ENCODE measurements at regions not wholly inside any gene's neighbourhood (a gene's known extent, or its start where the extent isn't known, plus 50 kb on each side); places are given as distances from the start of the nearest gene placed in this dataset.

DNA sequence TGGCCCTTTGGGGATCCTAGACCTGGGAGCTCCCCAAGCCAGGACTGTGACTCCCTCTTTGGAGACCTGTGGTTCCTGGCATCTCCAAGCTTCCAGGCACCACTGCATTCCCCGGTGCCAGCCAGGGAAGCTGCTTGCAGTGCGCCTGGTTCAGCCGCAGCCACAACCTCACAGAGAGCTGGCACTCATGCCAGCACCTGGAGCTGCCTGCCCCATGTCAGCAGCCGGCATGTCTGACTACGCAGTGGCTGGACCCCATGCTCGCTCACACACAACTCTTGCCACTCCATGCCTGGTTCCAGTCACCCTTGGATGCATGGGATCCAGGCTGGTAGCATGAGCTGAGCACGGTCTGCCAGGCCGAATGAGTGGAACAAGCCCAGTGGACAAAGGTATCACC is 426.6 kb downstream of the LRRIQ3 start (continued):
- no peak for TF ChIP-seq SMC3 (conservative IDR thresholded peaks at IDR 0.05; ENCODE audit: poor library complexity)

DNA sequence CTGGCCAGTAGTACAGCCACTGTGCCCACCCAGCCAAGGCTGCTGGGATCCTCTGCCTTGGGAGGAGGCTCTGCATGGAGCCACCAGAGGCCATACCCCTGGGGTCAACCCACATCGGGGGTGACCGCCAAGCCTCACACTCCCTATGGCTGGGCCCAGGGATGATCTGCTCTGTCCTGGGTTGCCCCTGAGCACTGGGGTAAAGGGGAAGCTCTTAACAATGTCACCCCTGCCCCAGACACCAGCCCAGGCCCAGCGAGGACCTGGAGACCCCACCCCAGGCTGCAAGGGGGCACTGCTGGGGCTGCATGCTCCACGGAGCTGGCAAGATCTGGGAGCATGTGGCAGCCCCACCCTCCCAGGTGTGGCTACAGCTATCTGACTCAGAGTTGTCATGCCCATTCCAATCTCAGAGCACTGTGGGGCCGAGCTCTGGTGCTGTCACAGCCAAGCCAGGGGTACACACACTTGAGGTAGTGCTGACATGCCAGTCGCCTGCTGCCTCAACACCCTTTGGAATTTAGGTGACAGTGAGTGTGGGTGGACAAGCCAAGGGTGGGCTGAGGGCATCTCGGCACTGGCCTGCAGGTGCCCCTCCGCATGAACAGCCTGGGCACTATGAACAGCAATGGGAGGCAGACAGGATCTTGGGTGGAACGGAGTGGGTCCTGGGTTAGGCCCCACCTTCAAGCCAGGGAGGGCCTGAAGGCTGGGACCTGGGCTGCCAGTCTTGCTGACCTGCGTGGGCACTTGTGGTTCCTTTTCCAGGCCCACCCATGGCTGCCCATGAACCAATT is 427.7 kb downstream of the LRRIQ3 start:
- TF ChIP-seq RAD21 (conservative IDR thresholded peaks at IDR 0.05), result no peak
- no peak for TF ChIP-seq EP300 (conservative IDR thresholded peaks at IDR 0.05; ENCODE audit: poor library complexity, severe bottlenecking)
- no peak for TF ChIP-seq TAF1 (IDR thresholded peaks at IDR 0.05; ENCODE audit: low read depth)
- TF ChIP-seq MXI1 (conservative IDR thresholded peaks at IDR 0.05; ENCODE audit: poor library complexity, severe bottlenecking), result no peak
- no peak for TF ChIP-seq SMC3 (conservative IDR thresholded peaks at IDR 0.05; ENCODE audit: poor library complexity)
- TF ChIP-seq EZH2 (IDR thresholded peaks at IDR 0.05; ENCODE audit: borderline replicate concordance, insufficient read depth, low read length, poor library complexity, severe bottlenecking), result no peak
- TF ChIP-seq, protein P1, sequence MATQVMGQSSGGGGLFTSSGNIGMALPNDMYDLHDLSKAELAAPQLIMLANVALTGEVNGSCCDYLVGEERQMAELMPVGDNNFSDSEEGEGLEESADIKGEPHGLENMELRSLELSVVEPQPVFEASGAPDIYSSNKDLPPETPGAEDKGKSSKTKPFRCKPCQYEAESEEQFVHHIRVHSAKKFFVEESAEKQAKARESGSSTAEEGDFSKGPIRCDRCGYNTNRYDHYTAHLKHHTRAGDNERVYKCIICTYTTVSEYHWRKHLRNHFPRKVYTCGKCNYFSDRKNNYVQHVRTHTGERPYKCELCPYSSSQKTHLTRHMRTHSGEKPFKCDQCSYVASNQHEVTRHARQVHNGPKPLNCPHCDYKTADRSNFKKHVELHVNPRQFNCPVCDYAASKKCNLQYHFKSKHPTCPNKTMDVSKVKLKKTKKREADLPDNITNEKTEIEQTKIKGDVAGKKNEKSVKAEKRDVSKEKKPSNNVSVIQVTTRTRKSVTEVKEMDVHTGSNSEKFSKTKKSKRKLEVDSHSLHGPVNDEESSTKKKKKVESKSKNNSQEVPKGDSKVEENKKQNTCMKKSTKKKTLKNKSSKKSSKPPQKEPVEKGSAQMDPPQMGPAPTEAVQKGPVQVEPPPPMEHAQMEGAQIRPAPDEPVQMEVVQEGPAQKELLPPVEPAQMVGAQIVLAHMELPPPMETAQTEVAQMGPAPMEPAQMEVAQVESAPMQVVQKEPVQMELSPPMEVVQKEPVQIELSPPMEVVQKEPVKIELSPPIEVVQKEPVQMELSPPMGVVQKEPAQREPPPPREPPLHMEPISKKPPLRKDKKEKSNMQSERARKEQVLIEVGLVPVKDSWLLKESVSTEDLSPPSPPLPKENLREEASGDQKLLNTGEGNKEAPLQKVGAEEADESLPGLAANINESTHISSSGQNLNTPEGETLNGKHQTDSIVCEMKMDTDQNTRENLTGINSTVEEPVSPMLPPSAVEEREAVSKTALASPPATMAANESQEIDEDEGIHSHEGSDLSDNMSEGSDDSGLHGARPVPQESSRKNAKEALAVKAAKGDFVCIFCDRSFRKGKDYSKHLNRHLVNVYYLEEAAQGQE (IDR thresholded peaks at IDR 0.05; ENCODE audit: borderline replicate concordance), result no peak
- no peak for TF ChIP-seq POLR2AphosphoS5 (IDR thresholded peaks at IDR 0.05)
- TF ChIP-seq, protein P2, sequence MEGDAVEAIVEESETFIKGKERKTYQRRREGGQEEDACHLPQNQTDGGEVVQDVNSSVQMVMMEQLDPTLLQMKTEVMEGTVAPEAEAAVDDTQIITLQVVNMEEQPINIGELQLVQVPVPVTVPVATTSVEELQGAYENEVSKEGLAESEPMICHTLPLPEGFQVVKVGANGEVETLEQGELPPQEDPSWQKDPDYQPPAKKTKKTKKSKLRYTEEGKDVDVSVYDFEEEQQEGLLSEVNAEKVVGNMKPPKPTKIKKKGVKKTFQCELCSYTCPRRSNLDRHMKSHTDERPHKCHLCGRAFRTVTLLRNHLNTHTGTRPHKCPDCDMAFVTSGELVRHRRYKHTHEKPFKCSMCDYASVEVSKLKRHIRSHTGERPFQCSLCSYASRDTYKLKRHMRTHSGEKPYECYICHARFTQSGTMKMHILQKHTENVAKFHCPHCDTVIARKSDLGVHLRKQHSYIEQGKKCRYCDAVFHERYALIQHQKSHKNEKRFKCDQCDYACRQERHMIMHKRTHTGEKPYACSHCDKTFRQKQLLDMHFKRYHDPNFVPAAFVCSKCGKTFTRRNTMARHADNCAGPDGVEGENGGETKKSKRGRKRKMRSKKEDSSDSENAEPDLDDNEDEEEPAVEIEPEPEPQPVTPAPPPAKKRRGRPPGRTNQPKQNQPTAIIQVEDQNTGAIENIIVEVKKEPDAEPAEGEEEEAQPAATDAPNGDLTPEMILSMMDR (IDR thresholded peaks at IDR 0.05; ENCODE audit: poor library complexity, severe bottlenecking), result no peak
- Histone ChIP-seq H3K9me2 (ENCODE audit: insufficient read depth, low read length) (no peaks in the 10 kb centered on the region), H3K27ac (ENCODE audit: low read length) (no peak overlapping the region), H3F3A (ENCODE audit: insufficient read depth, low read length, poor library complexity, severe bottlenecking) (no peaks in the 10 kb centered on the region), H3K36me3 (ENCODE audit: insufficient read depth, low read length) (no peaks in the 10 kb centered on the region), H3K9ac (ENCODE audit: low read length) (no peak overlapping the region), H4K20me1 (ENCODE audit: insufficient read depth) (no peaks in the 10 kb centered on the region), H3K4me2 (ENCODE audit: low read length) (no peak overlapping the region), H3K4me3 (ENCODE audit: low read length) (no peak overlapping the region), H3K79me2 (replicated peaks; ENCODE audit: insufficient read depth, low read length) (no peaks in the 10 kb centered on the region), H2AFZ (ENCODE audit: low read depth, low read length) (no peak overlapping the region), H3K9me3 (ENCODE audit: low read length) (no peaks in the 10 kb centered on the region), H3K27me3 (ENCODE audit: insufficient read depth, low read depth, low read length) (no peaks in the 10 kb centered on the region)

DNA sequence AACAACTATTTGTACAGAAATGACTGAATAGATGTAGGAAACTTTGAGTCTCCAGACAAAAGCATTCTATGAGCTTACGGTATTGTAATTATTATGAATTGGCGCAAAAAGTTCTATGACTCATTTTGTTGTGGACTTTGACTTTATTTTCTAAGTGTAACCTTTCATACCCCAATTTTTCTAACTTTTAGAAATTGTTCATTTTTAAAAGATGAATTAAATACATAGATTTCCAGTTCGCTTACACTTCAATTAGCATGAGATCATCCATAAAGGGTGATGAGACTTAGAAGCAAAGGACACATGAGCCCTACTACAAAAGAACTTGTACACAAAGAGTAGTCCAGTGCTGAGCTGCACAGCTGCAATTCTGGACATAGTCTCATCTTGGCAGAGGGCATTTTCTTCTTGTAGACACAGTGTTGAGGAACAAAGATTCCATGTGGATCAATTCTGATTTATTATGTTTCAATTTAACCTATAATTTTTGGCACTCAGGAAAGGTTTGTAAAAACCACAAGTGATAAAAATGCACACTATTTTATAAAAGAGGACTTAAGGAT is 431.1 kb downstream of the LRRIQ3 start:
- TF ChIP-seq, protein P2 (IDR thresholded peaks at IDR 0.05; ENCODE audit: poor library complexity, severe bottlenecking), result no peak
- TF ChIP-seq MXI1 (conservative IDR thresholded peaks at IDR 0.05; ENCODE audit: poor library complexity, severe bottlenecking), result no peak
- no peak for TF ChIP-seq SMC3 (conservative IDR thresholded peaks at IDR 0.05; ENCODE audit: poor library complexity)
- TF ChIP-seq EZH2 (IDR thresholded peaks at IDR 0.05; ENCODE audit: borderline replicate concordance, insufficient read depth, low read length, poor library complexity, severe bottlenecking), result no peak
- no peak for TF ChIP-seq POLR2AphosphoS5 (IDR thresholded peaks at IDR 0.05)
- TF ChIP-seq, protein P1 (IDR thresholded peaks at IDR 0.05; ENCODE audit: borderline replicate concordance), result no peak
- no peak for TF ChIP-seq RAD21 (conservative IDR thresholded peaks at IDR 0.05)
- no peaks in the 10 kb centered on the region for H3K9me2 ChIP-seq (ENCODE audit: insufficient read depth, low read length)
- H4K20me1 ChIP-seq (ENCODE audit: insufficient read depth), result no peaks in the 10 kb centered on the region
- H3K36me3 ChIP-seq (ENCODE audit: insufficient read depth, low read length), result no peaks in the 10 kb centered on the region
- no peak overlapping the region for H2AFZ ChIP-seq (ENCODE audit: low read depth, low read length)
- no peaks in the 10 kb centered on the region for H3K27me3 ChIP-seq (ENCODE audit: insufficient read depth, low read depth, low read length)
- H3K4me2 ChIP-seq (ENCODE audit: low read length), result no peak overlapping the region
- H3K9ac ChIP-seq (ENCODE audit: low read length), result no peak overlapping the region
- H3F3A ChIP-seq (ENCODE audit: insufficient read depth, low read length, poor library complexity, severe bottlenecking), result no peaks in the 10 kb centered on the region
- no peaks in the 10 kb centered on the region for H3K79me2 ChIP-seq (replicated peaks; ENCODE audit: insufficient read depth, low read length)
- H3K4me3 ChIP-seq (ENCODE audit: low read length), result no peak overlapping the region
- no peaks in the 10 kb centered on the region for H3K9me3 ChIP-seq (ENCODE audit: low read length)
- no peak overlapping the region for H3K27ac ChIP-seq (ENCODE audit: low read length)
